ENCODE measurements at regions not wholly inside any gene's neighbourhood (a gene's known extent, or its start where the extent isn't known, plus 50 kb on each side); places are given as distances from the start of the nearest gene placed in this dataset.
"Not testable (repeated sequence)": the region's sequence is repeated elsewhere in the genome, so short reads cannot be mapped to it uniquely, and the experiment has no call there.

GRCh38 chr10:2529945-2530344, 537.4 kb upstream of the PFKP start:
- DNase-seq (no peak), ATAC-seq (ENCODE audit: insufficient read depth, low read depth) (no peak)
- H3K4me3 ChIP-seq (ENCODE audit: low read depth in 1 of 2, low read length in 2 of 2) = no peak overlapping the region
- no peaks in the 10 kb centered on the region for H3K36me3 ChIP-seq (ENCODE audit: insufficient read depth, low read length)
- no peaks in the 10 kb centered on the region for H4K20me1 ChIP-seq (ENCODE audit: insufficient read depth, low read length)
- H3K9me3 ChIP-seq (ENCODE audit: insufficient read depth, low read length, severe bottlenecking) = peaks cover 4% of the 10 kb centered on the region
- H3K4me1 ChIP-seq (ENCODE audit: insufficient read depth, low read length) = no peaks in the 10 kb centered on the region
- H3K27ac ChIP-seq (ENCODE audit: low read length) = no peak overlapping the region
- H3K4me2 ChIP-seq (ENCODE audit: insufficient read depth, low read length) = no peak overlapping the region
- H2AFZ ChIP-seq (ENCODE audit: low read depth, low read length) = no peak overlapping the region
- no peak overlapping the region for H3K9ac ChIP-seq (ENCODE audit: low read depth, low read length)
- TF ChIP-seq CTCF (IDR thresholded peaks at IDR 0.05; ENCODE audit: borderline replicate concordance, extremely low read depth, low read length, poor library complexity, severe bottlenecking) = no peak
- TF ChIP-seq EZH2 (IDR thresholded peaks at IDR 0.05; ENCODE audit: borderline replicate concordance, low read depth, low read length, severe bottlenecking) = no peak
- no peaks in the 10 kb centered on the region for H3K27me3 ChIP-seq (ENCODE audit: insufficient read depth, low read length, poor library complexity)
- no peaks in the 10 kb centered on the region for H3K79me2 ChIP-seq (ENCODE audit: insufficient read depth, low read length)

- ATAC-seq (ENCODE audit: insufficient read depth, low read depth) = no peak
- no peak overlapping the region for H3K9ac ChIP-seq (ENCODE audit: low read depth, low read length)
- H3K9me3 ChIP-seq (ENCODE audit: insufficient read depth, low read length, severe bottlenecking) = no peaks in the 10 kb centered on the region
These were observed 541.6 kb upstream of the PFKP start for GRCh38 chr10:2525781-2526180.

GRCh38 chr10:2519139-2519538, 548.2 kb upstream of the PFKP start:
- H3K4me3 ChIP-seq (ENCODE audit: low read depth in 1 of 2, low read length in 2 of 2) = no peak overlapping the region
- no peaks in the 10 kb centered on the region for H3K27me3 ChIP-seq (ENCODE audit: insufficient read depth, low read length, poor library complexity)
- DNase-seq (no peak), ATAC-seq (ENCODE audit: insufficient read depth, low read depth) (no peak)
- no peaks in the 10 kb centered on the region for H3K79me2 ChIP-seq (ENCODE audit: insufficient read depth, low read length)
- H3K4me2 ChIP-seq (ENCODE audit: insufficient read depth, low read length) = no peak overlapping the region
- H3K27ac ChIP-seq (ENCODE audit: low read length) = no peak overlapping the region
- no peaks in the 10 kb centered on the region for H3K36me3 ChIP-seq (ENCODE audit: insufficient read depth, low read length)
- H3K9me3 ChIP-seq (ENCODE audit: insufficient read depth, low read length, severe bottlenecking) = no peaks in the 10 kb centered on the region
- TF ChIP-seq CTCF (IDR thresholded peaks at IDR 0.05; ENCODE audit: borderline replicate concordance, extremely low read depth, low read length, poor library complexity, severe bottlenecking) (no peak), EZH2 (IDR thresholded peaks at IDR 0.05; ENCODE audit: borderline replicate concordance, low read depth, low read length, severe bottlenecking) (no peak)
- H4K20me1 ChIP-seq (ENCODE audit: insufficient read depth, low read length) = no peaks in the 10 kb centered on the region
- no peak overlapping the region for H2AFZ ChIP-seq (ENCODE audit: low read depth, low read length)
- no peak overlapping the region for H3K9ac ChIP-seq (ENCODE audit: low read depth, low read length)
- no peaks in the 10 kb centered on the region for H3K4me1 ChIP-seq (ENCODE audit: insufficient read depth, low read length)

More at GRCh38 chr10:2525781-2526180, 541.6 kb upstream of the PFKP start:
- Histone ChIP-seq H3K4me3 (ENCODE audit: low read depth in 1 of 2, low read length in 2 of 2) (no peak overlapping the region), H3K4me1 (ENCODE audit: insufficient read depth, low read length) (no peaks in the 10 kb centered on the region), H3K27ac (ENCODE audit: low read length) (no peak overlapping the region), H3K27me3 (ENCODE audit: insufficient read depth, low read length, poor library complexity) (no peaks in the 10 kb centered on the region), H2AFZ (ENCODE audit: low read depth, low read length) (no peak overlapping the region), H3K79me2 (ENCODE audit: insufficient read depth, low read length) (no peaks in the 10 kb centered on the region), H3K36me3 (ENCODE audit: insufficient read depth, low read length) (no peaks in the 10 kb centered on the region), H4K20me1 (ENCODE audit: insufficient read depth, low read length) (no peaks in the 10 kb centered on the region), H3K4me2 (ENCODE audit: insufficient read depth, low read length) (no peak overlapping the region)
- DNase-seq = no peak
- TF ChIP-seq CTCF (IDR thresholded peaks at IDR 0.05; ENCODE audit: borderline replicate concordance, extremely low read depth, low read length, poor library complexity, severe bottlenecking) = no peak
- TF ChIP-seq EZH2 (IDR thresholded peaks at IDR 0.05; ENCODE audit: borderline replicate concordance, low read depth, low read length, severe bottlenecking) = no peak

GRCh38 chr10:2509081-2509531, 558.2 kb upstream of the PFKP start:
- Histone ChIP-seq H3K9me3 (ENCODE audit: insufficient read depth, low read length, severe bottlenecking) (no peaks in the 10 kb centered on the region), H3K27ac (ENCODE audit: low read length) (no peak overlapping the region), H3K36me3 (ENCODE audit: insufficient read depth, low read length) (no peaks in the 10 kb centered on the region), H3K79me2 (ENCODE audit: insufficient read depth, low read length) (no peaks in the 10 kb centered on the region), H4K20me1 (ENCODE audit: insufficient read depth, low read length) (no peaks in the 10 kb centered on the region), H3K4me2 (ENCODE audit: insufficient read depth, low read length) (no peak overlapping the region), H2AFZ (ENCODE audit: low read depth, low read length) (no peak overlapping the region), H3K9ac (ENCODE audit: low read depth, low read length) (no peak overlapping the region), H3K4me3 (ENCODE audit: low read depth in 1 of 2, low read length in 2 of 2) (no peak overlapping the region), H3K27me3 (ENCODE audit: insufficient read depth, low read length, poor library complexity) (no peaks in the 10 kb centered on the region), H3K4me1 (ENCODE audit: insufficient read depth, low read length) (no peaks in the 10 kb centered on the region)
- no peak for TF ChIP-seq EZH2 (IDR thresholded peaks at IDR 0.05; ENCODE audit: borderline replicate concordance, low read depth, low read length, severe bottlenecking)
- no peak for TF ChIP-seq CTCF (IDR thresholded peaks at IDR 0.05; ENCODE audit: borderline replicate concordance, extremely low read depth, low read length, poor library complexity, severe bottlenecking)
- no peak for ATAC-seq (ENCODE audit: insufficient read depth, low read depth)
- DNase-seq = no peak

GRCh38 chr10:2501366-2501940, 565.9 kb upstream of the PFKP start:
- H3K36me3 ChIP-seq (ENCODE audit: insufficient read depth, low read length); ATAC-seq (ENCODE audit: insufficient read depth, low read depth); H3K27me3 ChIP-seq (ENCODE audit: insufficient read depth, low read length, poor library complexity); H3K79me2 ChIP-seq (ENCODE audit: insufficient read depth, low read length); DNase-seq; H3K9ac ChIP-seq (ENCODE audit: low read depth, low read length); H3K4me1 ChIP-seq (ENCODE audit: insufficient read depth, low read length); H3K27ac ChIP-seq (ENCODE audit: low read length); H4K20me1 ChIP-seq (ENCODE audit: insufficient read depth, low read length); H3K4me2 ChIP-seq (ENCODE audit: insufficient read depth, low read length); H2AFZ ChIP-seq (ENCODE audit: low read depth, low read length); H3K4me3 ChIP-seq (ENCODE audit: low read depth in 1 of 2, low read length in 2 of 2); H3K9me3 ChIP-seq (ENCODE audit: insufficient read depth, low read length, severe bottlenecking): not testable (repeated sequence)

Measured in DND-41 (cell line).